ENCODE measurements at regions not wholly inside any gene's neighbourhood (a gene's known extent, or its start where the extent isn't known, plus 50 kb on each side); places are given as distances from the start of the nearest gene placed in this dataset.

GRCh38 chr16:75780669-75781068, 54.4 kb upstream of the CPHXL start:
- no peak for TF ChIP-seq CTCF (IDR thresholded peaks at IDR 0.05; ENCODE audit: insufficient read depth, low read length)
- DNase-seq (ENCODE audit: low read depth) = no peak
- no peak overlapping the region for H3K4me3 ChIP-seq (ENCODE audit: low read depth, low read length)

- H3K4me3 ChIP-seq (ENCODE audit: low read depth, low read length) = no peak overlapping the region
- TF ChIP-seq CTCF (IDR thresholded peaks at IDR 0.05; ENCODE audit: insufficient read depth, low read length) = no peak
- no peak for DNase-seq (ENCODE audit: low read depth)
Observed at GRCh38 chr16:75781683-75782343, 55.5 kb upstream of the CPHXL start.

GRCh38 chr16:75787440-75787839, 61.1 kb upstream of the CPHXL start:
- no peak for DNase-seq (ENCODE audit: low read depth)
- no peak for TF ChIP-seq CTCF (IDR thresholded peaks at IDR 0.05; ENCODE audit: insufficient read depth, low read length)
- no peak overlapping the region for H3K4me3 ChIP-seq (ENCODE audit: low read depth, low read length)

GRCh38 chr16:75789237-75789636, 62.9 kb upstream of the CPHXL start:
- peak; percentile 68 for DNase-seq (ENCODE audit: low read depth)
- peak; percentile 80 for TF ChIP-seq CTCF (IDR thresholded peaks at IDR 0.05; ENCODE audit: insufficient read depth, low read length)
- H3K4me3 ChIP-seq (ENCODE audit: low read depth, low read length) = no peak overlapping the region

- H3K4me3 ChIP-seq (ENCODE audit: low read depth, low read length) = no peak overlapping the region
- TF ChIP-seq CTCF (IDR thresholded peaks at IDR 0.05; ENCODE audit: insufficient read depth, low read length) = no peak
- DNase-seq (ENCODE audit: low read depth) = peak; percentile 2
Observed at GRCh38 chr16:75792771-75793492, 66.6 kb upstream of the CPHXL start.

GRCh38 chr16:75793641-75794040, 67.4 kb upstream of the CPHXL start:
- DNase-seq (ENCODE audit: low read depth) = no peak
- H3K4me3 ChIP-seq (ENCODE audit: low read depth, low read length) = no peak overlapping the region
- TF ChIP-seq CTCF (IDR thresholded peaks at IDR 0.05; ENCODE audit: insufficient read depth, low read length) = no peak
